AG04449 (cell line): ENCODE measurements at regions not wholly inside any gene's neighbourhood (a gene's known extent, or its start where the extent isn't known, plus 50 kb on each side); places are given as distances from the start of the nearest gene placed in this dataset.

Source experiments
- CTCF ChIA-PET: fragments of 350-600 bp; formaldehyde crosslinking; extraction: SDS; loops from one replicate; lab custom pipeline; 2021; ENCODE audit warnings: antibody characterized with exemption; lab: Yijun Ruan, JAX
- POLR2A ChIA-PET: fragments of 400-600, 350-600 bp; formaldehyde crosslinking; extraction: SDS; loops from one replicate; lab custom pipeline; 2020; ENCODE audit warnings: antibody characterized with exemption, inconsistent platforms; lab: Yijun Ruan, JAX
- DNase-seq: peaks from one replicate; pipeline ENCODE4 v3.0.0-alpha.2; 2010; ENCODE audit warnings: low read depth, low spot score
- H3K4me3 ChIP-seq: 2 replicates; pipeline ENCODE4 v1.5.1; 2011; ENCODE audit warnings: low read depth, mild to moderate bottlenecking, control low read depth, low read length
- CTCF ChIP-seq: IDR thresholded peaks from one replicate; pipeline ENCODE4 v1.5.1; 2011; ENCODE audit warnings: mild to moderate bottlenecking, moderate library complexity, low read length, control low read depth, inconsistent platforms; ENCODE audit not compliant: insufficient read depth; ENCODE audit errors: missing control alignments

GRCh38 chr12:78672033-78672432 lies 192.5 kb upstream of the SYT1 start:
- ChIA-PET CTCF (no interaction called here), POLR2A (no interaction called here)
- DNase-seq, result no peak
- H3K4me3 ChIP-seq, result no peak overlapping the region
- TF ChIP-seq CTCF, result no peak

GRCh38 chr12:78674311-78675090 lies 190.1 kb upstream of the SYT1 start:
- ChIA-PET POLR2A (no interaction called here), CTCF (no interaction called here)
- no peak overlapping the region for H3K4me3 ChIP-seq
- DNase-seq, result no peak
- TF ChIP-seq CTCF, result no peak

GRCh38 chr12:78680596-78680995 lies 184.0 kb upstream of the SYT1 start:
- ChIA-PET POLR2A (no interaction called here), CTCF (no interaction called here)

GRCh38 chr12:78683031-78683430 lies 181.5 kb upstream of the SYT1 start:
- ChIA-PET CTCF (no interaction called here), POLR2A (no interaction called here)
- no peak for TF ChIP-seq CTCF
- DNase-seq, result no peak
- H3K4me3 ChIP-seq, result no peak overlapping the region

More at GRCh38 chr12:78680596-78680995, 184.0 kb upstream of the SYT1 start:
- no peak for DNase-seq
- no peak for TF ChIP-seq CTCF
- H3K4me3 ChIP-seq, result no peak overlapping the region

GRCh38 chr12:78683626-78684025 lies 180.9 kb upstream of the SYT1 start:
- POLR2A ChIA-PET, result no interaction called here
- no peak overlapping the region for H3K4me3 ChIP-seq
- CTCF ChIA-PET, result no interaction called here
- TF ChIP-seq CTCF, result no peak
- no peak for DNase-seq

- no peak for TF ChIP-seq CTCF
- POLR2A ChIA-PET, result interaction anchor here (1.3 kb wide), 1 partner anchor 19 kb away, joined by 3 read pairs; no protein-coding TSS in a partner anchor
- DNase-seq, result no peak
- H3K4me3 ChIP-seq, result no peak overlapping the region
- CTCF ChIA-PET, result no interaction called here
Observed at GRCh38 chr12:78684419-78684818, 180.2 kb upstream of the SYT1 start.
